NCI-H345 (cell line): ENCODE measurements at regions not wholly inside any gene's neighbourhood (a gene's known extent, or its start where the extent isn't known, plus 50 kb on each side); places are given as distances from the start of the nearest gene placed in this dataset.

Experiments used
- DNase-seq: peaks from one replicate; lab custom pipeline; 2025; lab: John Stamatoyannopoulos, UW

DNA sequence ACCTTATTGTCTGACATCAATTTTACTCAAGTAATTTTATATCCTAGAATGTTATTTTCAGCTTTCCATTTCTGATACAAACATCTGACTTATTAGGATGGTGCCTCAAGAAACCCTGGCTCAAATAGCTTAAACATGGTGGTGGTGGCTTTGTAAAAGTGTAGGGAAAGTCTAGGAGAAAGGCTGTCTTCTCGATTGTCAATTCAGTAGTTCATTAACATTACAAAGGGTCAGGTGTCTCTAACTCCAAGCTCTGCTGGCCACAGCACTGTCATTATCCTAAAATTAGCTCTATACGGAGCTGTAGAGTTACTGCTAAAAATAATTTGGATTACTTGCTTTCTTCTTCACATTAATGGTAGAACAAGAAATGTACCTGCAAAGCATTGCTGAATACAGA, 1360.1 kb upstream of the CDH6 start:
- DNase-seq = no peak

DNA sequence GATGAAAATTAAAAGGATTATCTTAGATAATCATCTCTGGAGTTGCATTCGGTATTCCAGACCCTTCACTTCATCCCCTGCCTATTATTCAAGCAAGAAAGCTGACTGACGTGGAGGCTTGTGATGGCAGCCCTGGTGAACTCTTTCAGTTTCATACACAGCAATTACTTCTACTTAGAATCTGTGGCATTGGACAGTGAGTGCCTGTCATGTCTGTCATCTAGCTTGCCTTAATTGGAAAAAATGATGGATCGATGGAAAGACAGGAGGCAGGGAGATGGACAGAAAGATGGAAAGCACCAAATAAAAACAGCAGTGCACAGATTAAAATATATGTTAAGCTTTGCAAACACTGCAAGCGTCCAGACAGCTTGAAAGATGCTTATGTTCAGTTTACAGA, 1371.0 kb upstream of the CDH6 start:
- no peak for DNase-seq

DNA sequence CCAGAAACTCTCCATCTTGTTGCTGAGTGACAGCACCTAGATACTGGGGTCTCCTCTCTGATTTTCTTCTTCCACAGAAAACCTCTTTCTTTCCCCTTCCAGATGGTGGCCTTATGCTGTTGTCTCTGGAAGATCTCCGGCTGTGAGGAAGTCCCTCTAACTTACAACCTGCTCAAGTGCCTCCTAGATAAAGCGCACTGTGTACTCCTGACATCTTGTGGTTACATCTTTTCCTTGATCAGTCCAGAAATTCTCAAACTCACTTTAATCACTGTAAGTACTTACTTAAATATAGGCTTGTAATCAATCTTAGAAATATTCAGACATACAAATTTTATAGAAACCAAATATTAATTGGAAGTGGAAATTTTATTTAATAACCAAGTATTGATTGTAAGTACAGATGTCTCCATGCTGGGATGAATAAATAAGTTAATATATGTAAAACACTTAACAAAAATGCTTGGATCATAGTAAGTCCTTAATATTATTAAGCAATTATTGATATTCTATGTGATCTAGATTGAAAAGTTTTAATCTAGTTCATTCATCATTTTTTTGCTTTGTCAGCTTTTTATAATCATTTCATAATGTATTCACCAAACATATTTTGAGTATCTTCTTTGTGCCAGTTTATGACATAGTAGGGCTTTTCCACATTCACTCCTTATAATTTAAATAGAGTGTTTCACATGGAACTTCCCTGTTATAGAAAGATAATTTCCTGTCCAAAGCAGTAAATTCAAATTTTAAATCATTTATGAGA, 1381.4 kb upstream of the CDH6 start:
- no peak for DNase-seq

DNA sequence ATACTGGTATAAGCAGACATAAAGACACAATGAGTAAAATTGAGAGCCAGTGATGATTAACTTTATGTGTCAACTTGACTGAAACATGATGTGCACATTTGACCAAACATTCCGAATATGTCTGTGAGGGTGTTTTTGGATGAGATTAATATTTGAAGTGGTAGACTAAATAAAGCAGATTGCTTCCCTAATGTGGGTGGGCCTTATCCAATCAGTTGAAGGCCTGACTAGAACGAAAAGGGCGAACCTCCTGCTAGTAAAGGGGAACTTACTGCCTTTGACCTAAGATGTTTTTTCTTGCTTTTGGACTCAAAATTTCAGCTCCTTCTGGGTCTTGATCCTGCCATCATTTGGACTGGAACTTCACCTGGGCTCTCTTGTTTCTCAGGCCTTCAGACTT, 1387.7 kb upstream of the CDH6 start:
- DNase-seq = no peak

DNA sequence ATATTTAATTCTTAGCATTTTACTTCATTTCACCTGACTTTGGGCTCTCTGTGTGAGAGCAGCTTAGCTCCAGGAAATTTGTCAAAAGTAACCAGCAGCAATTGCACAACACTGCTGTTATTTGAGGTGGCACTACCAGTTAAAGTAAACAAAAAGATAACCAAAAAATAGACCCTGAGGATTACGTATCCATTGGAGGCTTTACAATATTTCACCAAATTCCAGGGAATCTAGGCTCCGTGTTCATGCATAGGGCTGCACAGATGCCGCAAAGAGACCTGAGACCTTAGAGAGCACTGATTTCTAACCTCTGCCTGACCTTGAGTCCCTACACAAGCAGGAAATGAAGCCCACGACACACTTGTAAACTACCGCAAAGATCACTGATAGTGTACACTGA, 1392.7 kb upstream of the CDH6 start:
- DNase-seq = no peak

DNA sequence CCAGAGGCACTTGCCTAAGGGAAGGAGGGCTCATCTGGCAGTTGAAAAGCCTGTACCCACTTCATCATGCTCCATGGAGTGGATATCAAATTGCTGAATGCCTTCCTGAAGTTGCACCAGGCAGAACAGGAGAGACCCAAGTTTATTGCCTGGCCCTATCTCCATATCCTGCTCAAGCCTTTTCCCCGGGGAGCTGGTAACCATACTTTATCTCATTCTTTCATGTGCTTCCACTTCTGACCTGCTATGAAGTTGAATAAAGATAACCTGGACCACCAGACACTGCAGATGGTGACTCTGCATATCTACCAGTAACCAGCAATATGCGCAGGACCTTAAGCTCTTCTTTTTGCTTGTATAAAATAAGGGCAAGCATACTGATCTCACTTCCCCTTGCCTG, 1397.5 kb upstream of the CDH6 start:
- DNase-seq = peak; percentile 38

DNA sequence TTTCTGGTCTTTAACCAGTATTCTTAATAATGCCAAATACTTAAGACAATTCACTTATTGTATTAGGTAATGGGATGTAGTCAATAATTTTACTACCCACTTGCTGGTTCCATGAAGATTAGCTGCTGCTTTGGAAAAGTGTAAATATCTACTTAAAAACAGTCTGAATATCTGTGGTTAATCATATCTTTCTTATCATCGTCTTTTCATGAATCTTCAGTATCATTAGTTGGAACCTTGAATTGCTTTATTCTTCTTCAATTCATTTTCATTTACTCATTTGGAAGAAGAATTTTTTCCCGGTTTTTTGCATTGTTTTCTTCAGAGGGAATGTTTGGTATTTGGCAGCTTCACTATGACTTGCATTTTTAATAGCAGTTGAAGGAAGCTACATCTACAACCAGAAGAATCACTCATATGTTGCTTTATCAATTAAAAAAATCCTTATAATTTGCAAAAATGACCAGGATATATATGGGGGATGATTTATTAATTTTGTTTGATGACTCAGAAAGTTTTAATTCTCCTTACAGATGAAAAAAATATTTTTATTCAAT, 1398.3 kb upstream of the CDH6 start:
- no peak for DNase-seq

DNA sequence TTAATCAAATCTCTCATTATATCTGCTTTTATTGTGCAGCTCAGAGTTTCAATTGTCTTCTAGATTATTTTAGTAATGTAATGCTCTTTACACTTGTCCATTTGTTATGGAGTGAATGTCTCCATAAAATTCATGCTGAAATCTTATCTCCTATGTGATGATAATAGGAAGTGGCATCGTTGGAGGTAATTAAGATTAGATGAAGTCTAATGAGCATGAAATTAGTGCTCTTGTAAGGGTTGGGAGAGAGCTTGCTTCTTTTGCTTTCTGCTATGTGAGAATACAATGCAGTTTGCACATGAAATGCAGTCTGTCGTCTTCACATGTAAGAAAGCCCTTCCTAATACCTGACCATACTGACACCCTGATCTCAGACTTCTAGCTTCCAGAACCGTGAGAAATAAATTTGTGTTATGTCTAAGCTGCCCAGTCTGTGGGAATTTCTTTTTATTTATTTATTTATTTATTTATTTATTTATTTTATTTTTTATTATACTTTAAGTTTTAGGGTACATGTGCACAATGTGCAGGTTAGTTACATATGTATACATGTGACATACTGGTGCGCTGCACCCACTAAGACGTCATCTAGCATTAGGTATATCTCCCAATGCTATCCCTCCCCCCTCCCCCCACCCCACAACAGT, 1399.2 kb upstream of the CDH6 start:
- DNase-seq = no peak

DNA sequence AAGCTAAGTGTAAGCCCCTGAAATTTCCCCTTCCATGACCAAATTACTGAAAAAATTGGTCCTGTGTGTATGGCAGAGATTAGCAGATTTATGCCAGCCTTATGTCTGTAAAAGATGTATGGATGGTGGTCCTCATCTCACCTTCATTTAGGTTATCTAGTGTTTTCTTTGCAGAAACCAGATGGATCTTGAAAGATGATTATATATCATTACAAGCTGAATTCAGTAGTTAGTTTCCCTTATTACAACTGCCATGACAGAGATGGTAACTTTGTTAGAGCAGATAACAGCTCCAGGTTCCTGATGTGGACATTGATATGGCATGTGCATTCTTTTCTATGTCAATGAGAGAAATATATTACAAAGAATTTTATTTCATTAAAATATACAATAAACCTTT, 1403.2 kb upstream of the CDH6 start:
- no peak for DNase-seq

DNA sequence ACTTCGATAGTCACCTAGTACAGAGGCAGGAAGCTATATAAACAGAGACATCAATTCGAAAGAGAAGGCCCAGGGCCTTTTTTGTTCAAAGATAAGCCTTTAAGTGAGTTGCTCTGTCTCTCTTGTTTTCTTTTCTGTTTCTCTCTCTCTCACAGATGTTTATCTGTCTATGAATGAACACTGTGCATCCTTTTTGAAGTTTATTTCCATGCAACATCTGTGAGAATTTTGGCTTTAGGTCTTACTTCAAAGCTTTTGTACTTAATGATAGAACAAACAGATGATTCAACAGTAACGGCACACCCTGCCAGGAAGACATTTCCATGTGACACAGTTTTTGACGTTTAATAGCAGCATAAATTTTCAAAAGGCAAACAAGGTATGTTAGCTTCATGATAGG, 1413.1 kb upstream of the CDH6 start:
- DNase-seq = no peak

DNA sequence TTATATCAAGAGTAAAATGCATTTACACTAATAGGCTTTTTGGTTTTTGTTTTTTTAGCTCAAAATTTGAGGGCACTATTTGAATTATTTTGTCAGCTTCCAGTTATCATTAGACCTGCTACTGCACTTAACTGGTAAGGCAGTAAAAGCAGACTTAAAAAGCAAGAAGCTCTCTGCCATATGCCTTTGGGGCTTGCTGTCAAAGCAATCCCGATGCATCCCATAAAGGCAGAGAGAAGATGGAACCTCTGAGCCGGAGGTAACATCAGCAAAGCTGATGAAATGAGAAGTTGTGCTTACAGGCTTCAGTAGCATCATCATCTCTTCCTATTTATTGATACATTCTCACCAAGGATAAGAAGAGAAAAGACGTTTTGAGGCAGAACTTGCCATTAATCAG, 1414.3 kb upstream of the CDH6 start:
- DNase-seq = no peak

DNA sequence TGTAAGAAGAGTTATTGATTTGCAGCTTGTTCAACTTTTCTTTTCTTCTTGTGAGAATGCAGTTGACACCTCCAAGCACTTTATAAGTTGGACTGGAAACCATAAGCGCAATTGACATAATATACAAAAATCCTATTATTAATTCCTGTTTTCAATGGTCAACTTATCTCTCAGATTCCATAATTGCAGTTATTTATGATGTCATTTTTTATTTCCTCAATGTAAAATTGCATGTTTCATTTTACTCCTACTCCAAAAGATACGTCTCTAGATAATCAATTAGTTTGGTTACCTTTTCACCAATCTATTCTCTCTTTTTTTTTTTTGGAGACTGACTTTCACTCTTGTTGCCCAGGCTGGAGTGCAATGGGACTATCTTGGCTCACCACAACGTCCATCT, 1416.1 kb upstream of the CDH6 start:
- DNase-seq = no peak

DNA sequence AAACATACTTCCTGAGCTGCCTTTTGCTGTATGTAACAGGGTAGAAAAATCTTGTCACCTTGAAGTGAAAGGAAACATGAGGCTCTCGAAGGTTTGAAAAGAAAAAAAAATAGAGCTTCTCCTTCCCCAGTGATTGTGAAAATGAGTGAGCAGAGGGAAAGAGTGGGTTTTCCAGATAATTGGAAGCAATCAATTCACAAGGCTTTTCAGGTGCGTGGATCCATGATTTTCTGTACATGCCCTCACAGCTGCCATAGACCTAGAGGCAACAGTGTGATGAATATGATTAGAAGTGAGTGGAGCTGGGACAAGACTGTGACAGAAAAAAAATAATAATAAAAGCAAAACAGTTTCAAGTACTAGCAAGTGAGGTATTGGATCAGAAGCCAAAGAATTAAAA, 1422.5 kb upstream of the CDH6 start:
- no peak for DNase-seq

DNA sequence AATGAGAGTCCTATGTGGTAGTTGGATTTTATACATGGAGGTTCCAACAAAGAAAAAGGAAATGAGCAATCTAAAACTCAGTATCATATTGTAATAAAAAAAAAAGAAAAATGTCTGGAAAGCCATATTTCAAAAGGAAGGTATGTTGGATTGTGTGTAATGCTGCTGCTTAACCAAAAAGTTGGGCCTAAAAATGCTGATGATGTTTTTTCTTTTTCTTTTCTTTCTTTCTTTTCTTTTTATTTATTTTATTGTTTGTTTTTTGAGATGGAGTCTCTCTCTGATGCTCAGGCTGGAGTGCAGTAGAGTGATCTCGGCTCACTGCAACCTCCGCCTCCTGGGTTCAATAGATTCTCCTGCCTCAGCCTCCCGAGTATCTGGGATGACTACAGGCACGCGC, 1424.0 kb upstream of the CDH6 start:
- DNase-seq = no peak

DNA sequence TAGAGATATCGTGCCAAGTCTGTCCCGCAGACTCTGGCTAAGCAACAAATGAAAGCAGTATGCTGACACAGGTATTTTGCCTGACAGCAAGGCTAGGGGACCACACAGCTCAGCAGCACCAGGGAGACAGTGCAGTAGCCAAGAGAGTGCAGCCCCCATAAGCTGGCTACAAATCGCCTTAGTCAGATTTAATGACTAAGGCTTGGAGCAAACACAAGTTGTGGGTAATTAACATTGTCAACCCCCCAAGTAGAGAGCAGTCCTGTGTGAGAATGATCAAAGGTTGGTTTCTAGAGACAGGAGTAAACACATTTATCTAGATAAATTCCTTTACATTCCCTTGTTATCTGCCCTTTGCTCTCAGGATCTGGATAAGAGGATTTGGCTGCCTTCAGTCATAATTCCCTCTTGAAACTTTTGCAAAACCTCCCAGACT, 1434.5 kb upstream of the CDH6 start:
- no peak for DNase-seq

DNA sequence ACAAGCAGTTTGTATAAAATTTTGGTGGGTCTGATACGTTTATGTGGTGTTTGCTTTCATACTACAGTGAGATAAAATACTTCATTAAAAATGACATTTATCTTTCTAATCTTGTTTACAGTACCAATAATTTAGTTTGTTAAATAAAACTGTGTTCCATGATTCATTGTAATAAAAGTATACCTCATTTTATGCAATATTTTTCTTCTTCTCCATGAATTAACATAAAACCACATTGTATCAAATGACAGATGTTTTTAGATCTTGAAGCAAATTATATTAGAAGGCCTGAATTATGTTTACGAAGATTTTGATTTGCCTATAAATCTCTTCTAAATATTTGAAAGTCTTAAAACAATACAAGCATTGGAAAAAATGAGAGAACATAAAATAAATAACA, 1443.0 kb upstream of the CDH6 start:
- no peak for DNase-seq

DNA sequence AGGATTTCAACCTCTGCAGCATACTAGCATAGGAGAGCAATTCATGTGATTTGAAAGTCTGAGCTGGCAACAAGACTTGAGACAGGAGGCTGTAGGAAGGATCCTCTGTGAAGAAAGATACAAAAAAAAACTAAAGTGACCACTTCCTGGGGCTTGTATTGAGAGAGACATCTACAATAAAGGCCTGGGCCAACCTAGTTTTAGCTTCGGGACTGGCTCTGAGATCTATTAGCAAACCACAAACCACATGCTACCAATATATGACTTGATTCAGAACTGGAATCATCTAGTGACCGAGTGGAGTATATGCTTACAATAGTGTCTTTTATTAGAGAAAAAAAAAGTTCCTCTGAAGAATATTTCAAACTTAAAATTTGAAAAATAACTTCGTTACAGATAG, 1448.9 kb upstream of the CDH6 start:
- DNase-seq = no peak

DNA sequence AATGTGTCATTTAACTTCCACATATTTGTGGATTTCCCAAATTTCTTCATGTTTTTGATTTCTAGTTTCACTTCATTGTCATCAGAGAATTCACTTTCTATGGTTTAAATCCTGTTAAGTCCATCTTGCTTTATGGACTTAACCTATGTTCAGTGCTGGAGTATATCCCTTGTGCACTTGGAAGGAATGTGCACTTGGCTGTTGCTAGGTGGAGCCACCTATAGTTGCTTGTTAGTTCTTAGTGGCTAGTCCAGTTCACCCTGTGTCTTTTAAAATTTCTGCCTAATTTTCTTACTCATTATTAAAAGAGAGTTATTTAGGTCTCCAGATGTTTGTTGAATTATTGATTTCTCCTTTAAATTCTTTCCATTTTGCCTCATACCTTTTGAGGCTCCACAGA, 1472.5 kb upstream of the CDH6 start:
- no peak for DNase-seq

DNA sequence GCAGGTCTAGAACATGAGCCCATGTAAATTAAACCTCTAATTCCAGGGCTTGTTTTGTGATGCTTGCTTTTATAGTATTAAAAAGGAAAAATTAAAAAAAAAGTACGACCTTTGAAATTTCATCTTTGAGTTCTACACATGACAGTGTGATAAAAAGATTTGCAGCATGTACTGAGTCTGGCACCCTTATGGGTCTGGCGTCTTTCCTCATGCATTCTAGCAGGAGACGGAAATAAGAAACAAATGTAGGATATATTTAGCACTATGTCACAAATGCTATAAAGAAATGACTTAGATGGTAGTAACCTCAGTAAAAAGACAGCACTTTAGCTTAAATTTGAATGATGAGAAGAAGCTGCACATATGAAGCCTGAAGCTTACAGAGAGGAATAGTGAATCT, 1474.3 kb upstream of the CDH6 start:
- DNase-seq = no peak

DNA sequence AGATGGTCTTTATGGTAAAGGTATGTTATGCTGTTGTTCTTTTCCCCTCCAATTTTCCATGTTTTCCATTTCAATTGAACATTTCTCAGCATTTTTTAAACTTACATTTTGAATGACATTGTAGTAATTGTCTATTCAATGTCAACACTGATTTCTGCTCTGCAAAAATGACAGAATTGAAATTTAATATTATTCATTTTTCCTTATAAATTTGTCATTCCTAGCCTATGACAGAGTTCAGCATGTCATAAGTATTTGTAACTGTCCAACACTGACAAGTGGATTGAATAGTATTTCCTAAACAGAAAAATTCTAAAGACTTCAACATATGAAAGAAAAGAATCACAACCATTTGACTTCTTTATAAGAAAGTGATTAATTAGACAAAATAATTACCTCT, 1478.3 kb upstream of the CDH6 start:
- no peak for DNase-seq

DNA sequence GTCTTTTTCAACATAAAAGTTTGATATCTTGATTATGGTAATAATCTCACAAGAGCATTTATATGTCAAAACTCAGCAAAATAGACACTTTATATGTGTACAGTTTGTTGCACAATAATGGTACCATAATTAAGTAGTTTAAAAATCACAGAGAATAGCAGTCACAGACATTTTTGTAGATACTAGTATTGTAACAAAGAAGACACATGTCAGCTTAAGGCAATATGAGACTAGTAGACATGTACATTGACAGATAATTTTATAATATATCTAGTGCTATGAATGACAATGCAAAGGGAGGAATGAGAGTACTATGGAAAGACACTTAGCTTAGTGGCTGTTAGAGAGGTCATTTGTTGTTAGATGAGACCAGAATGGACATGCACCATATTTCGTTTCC, 1490.6 kb upstream of the CDH6 start:
- no peak for DNase-seq

DNA sequence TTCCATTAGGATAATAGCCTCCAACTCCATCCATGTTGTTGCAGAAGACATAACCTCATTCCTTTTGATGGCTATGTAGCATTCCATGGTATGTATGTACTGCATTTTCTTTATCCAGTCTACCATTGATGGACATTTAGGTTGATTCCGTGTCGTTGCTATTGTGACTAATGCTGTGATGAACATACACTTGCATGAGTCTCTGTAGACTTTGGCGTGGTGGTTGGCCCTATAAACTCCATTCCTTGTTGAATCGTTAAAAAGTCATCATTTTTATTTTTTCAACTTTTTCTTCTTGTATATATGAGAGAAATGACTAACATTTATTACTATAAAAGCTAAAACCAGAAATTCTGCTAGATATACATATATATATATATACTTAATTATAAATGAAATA, 1491.9 kb upstream of the CDH6 start:
- no peak for DNase-seq

DNA sequence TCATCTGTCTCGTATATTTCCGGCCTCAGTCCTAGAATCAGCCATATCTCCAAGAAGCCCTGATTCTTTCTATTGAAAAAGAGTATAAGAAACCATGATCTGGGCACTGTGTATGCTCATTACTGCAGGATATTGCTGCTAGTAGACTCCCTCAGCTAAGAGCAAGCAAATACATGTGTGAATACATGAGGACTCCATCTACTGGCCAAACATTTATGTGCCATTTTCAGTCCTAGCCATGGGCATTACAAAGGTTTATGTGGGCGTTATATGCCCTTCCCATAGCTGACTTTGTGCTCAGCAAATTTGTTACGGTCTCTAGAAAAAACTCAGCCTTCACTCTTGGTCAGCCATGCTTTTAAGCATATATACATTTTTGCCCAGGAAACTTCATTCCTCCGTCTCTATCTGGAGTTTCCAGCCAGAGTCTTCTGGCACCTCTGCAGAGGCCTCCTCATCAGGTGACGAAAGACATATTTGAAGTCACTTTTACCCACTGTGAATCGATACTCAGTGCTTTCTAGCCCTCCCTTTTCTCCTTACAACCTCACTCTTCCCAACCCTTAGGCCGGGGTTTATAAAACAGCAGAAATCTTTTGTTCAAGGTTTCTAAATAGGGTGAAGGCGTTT, 1495.6 kb upstream of the CDH6 start:
- DNase-seq = peak; percentile 37
